Hypothalamus (tissue), 51 donors: ENCODE measurements at regions not wholly inside any gene's neighbourhood (a gene's known extent, or its start where the extent isn't known, plus 50 kb on each side); places are given as distances from the start of the nearest gene placed in this dataset.

Experiments used
- DNase-seq, 51 donors: peaks; one replicate each; lab custom pipeline; 2025; lab: John Stamatoyannopoulos, UW

DNA sequence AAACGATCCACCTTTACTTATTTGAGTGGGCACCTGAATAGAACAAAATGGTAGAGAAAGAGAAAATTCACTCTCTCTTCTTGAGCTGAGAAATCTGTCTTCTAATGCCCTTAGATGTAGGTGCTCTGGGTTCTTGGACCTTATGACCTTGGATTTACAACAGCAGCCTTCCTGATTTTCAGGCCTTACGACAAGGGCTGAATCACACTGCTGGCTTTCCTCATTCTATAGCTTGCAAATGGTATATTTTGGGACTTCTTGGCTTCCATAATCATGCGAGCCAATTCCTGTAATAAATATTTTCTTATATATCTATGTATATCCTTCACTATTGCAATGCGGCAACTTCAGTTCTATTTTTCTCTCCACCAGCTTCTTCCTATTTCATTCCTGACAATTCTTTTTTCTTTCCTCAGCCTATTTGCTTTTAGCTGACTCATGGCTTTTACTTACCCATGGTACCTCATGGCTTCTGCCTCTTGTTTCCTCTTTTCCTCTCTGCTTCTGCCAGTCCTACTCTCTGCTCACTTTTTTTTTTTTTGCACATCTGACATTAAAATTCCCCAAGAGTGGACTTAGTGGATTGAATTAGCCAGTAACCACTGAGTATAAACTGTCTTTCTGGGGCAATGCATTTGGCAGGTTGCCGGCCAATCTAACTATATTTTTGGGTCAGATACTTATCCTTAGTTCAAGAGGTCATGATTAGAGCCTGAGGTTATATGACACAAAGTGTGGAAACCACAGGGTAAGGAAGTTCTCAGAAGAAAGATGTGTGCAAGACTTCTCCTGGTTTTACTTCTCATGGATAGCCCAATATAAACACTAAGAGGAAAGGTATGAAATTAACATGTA is 359.5 kb downstream of the TMEM135 start:
- no peak for DNase-seq

DNA sequence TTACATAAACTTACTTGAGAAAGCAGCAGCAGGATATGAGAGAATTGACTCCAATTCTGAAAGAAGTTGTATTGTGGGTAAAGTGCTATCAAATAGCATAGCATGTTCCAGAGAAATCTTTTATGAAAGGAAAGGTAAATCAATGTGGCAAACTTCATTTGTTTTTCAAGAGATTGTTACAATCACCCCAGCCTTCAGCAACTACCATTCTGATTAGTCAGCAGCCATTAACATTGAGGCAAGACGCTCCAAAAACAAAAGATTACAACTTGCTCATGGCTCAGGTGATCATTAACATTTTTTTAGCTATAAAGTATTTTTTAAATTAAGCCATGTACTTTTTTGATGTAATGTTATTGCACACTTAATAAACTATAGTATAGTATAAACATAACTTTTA is 357.2 kb downstream of the TMEM135 start:
- DNase-seq = no peak

- no peak for DNase-seq
Observed at GRCh38 chr11:87392665-87393064, 354.9 kb downstream of the TMEM135 start.

DNA sequence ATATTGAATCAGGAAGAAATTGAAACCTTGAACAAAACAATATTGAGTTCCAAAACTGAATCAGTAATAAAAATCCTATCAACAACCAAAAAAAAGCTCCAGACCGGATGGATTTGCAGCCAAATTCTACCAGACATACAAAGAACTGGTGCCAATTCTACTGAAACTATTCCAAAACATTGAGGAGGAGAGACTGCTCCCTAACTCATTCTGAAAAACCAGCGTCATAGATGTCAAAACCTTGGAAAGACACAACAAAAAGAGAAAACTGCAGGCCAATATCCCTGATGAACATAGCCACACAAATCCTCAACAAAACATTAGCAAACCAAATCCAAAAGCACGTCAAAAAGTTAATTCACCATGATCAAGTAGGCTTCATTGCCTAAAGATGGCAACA is 353.8 kb downstream of the TMEM135 start:
- no peak for DNase-seq

GRCh38 chr11:87384078-87384729 is 346.5 kb downstream of the TMEM135 start:
- no peak for DNase-seq

- no peak for DNase-seq
Observed at GRCh38 chr11:87374038-87374807, 336.5 kb downstream of the TMEM135 start.
